C4-2B (cell line): ENCODE measurements at regions not wholly inside any gene's neighbourhood (a gene's known extent, or its start where the extent isn't known, plus 50 kb on each side); places are given as distances from the start of the nearest gene placed in this dataset.

Source experiments
- CTCF ChIP-seq: fragments of 450-650 bp; conservative IDR thresholded peaks from 2 replicates; pipeline ENCODE4 v1.5.1; 2017; ENCODE audit warnings: mild to moderate bottlenecking
- ZFX ChIP-seq: fragments of 450-650 bp; IDR thresholded peaks from 2 replicates; pipeline ENCODE4 v1.6.1; 2017

DNA sequence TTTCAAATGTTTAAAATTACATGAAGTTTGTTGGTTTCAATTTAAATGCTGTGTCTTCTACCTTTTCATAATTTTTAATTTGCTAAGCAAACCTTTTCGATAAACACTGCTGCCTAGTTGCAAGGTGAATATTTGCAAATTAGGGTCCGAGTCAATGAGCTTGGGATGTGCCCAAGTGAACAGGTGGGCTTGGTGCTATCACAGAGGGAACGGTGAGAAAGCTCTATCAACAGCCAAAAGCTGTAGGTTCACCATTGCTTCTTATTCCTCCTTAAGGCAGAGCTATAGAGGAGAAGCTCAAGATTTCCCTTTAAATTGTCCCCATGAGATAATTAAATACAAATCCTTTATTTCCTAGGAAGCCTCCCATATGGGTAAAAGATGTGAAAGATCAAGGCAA, 245.3 kb upstream of the CELF2 start:
- no peak for TF ChIP-seq CTCF
- no peak for TF ChIP-seq ZFX
